Panc1 (cell line): ENCODE measurements at regions not wholly inside any gene's neighbourhood (a gene's known extent, or its start where the extent isn't known, plus 50 kb on each side); places are given as distances from the start of the nearest gene placed in this dataset.

Experiments
- CTCF ChIP-seq: fragments of 450-650 bp; IDR thresholded peaks from 2 replicates; pipeline ENCODE4 v1.5.1; 2017; ENCODE audit warnings: mild to moderate bottlenecking
- POLR2AphosphoS5 ChIP-seq: IDR thresholded peaks from 2 replicates; pipeline ENCODE4 v1.6.1; 2012; ENCODE audit warnings: mild to moderate bottlenecking, low read depth, low read length, moderate library complexity
- REST ChIP-seq, 2 experiments: IDR thresholded peaks; 2 replicates each; pipeline ENCODE4 v1.6.1; 2011 to 2012; ENCODE audit warnings: low read depth in 2 of 2, control low read depth in 1 of 2, low read length in 1 of 2, mild to moderate bottlenecking in 1 of 2, moderate library complexity in 1 of 2; ENCODE audit not compliant: insufficient read depth in 1 of 2
- SIN3A ChIP-seq: IDR thresholded peaks from 2 replicates; pipeline ENCODE4 v1.6.1; 2012; ENCODE audit warnings: low read depth, mild to moderate bottlenecking, low read length, moderate library complexity, borderline replicate concordance; ENCODE audit not compliant: insufficient read depth
- TCF7L2 ChIP-seq: IDR thresholded peaks from 2 replicates; pipeline ENCODE4 v1.6.1; 2011; ENCODE audit warnings: mild to moderate bottlenecking, low read depth, low read length, inconsistent platforms

GRCh38 chr5:123751670-123752069, 239.7 kb downstream of the CSNK1G3 start:
- TF ChIP-seq CTCF (no peak), POLR2AphosphoS5 (no peak), REST (IDR thresholded peaks at IDR 0.05; ENCODE audit: insufficient read depth in 1 of 2, low read depth in 2 of 2, low read length in 1 of 2) (no peak), TCF7L2 (no peak), SIN3A (no peak)
